NCI-H82 treated with DMSO at 0.1 percent for 48 hours (cell line): ENCODE measurements at regions not wholly inside any gene's neighbourhood (a gene's known extent, or its start where the extent isn't known, plus 50 kb on each side); places are given as distances from the start of the nearest gene placed in this dataset.
"Not testable (repeated sequence)": the region's sequence is repeated elsewhere in the genome, so short reads cannot be mapped to it uniquely, and the experiment has no call there.

Experiments used
- DNase-seq: peaks from one replicate; lab custom pipeline; 2025; ENCODE audit not compliant: unreplicated experiment; lab: John Stamatoyannopoulos, UW

GRCh38 chr10:90233805-90234204, 532.4 kb downstream of the KIF20B start:
- DNase-seq = not testable (repeated sequence)

GRCh38 chr10:90245623-90246022, 544.2 kb downstream of the KIF20B start:
- DNase-seq = no peak

GRCh38 chr10:90250784-90251183, 549.4 kb downstream of the KIF20B start:
- DNase-seq = not testable (repeated sequence)

- no peak for DNase-seq
These were observed 568.3 kb downstream of the KIF20B start for GRCh38 chr10:90269699-90270098.

GRCh38 chr10:90274721-90275468, 573.5 kb downstream of the KIF20B start:
- DNase-seq = no peak

GRCh38 chr10:90276894-90277475, 575.6 kb downstream of the KIF20B start:
- no peak for DNase-seq

GRCh38 chr10:90286406-90286805, 571.4 kb downstream of the HTR7 start:
- DNase-seq = no peak

- DNase-seq = no peak
These were observed 570.9 kb downstream of the HTR7 start for GRCh38 chr10:90286941-90287340.

- DNase-seq = no peak
These were observed 569.4 kb downstream of the HTR7 start for GRCh38 chr10:90288391-90288933.

GRCh38 chr10:90289037-90289436, 568.8 kb downstream of the HTR7 start:
- no peak for DNase-seq

GRCh38 chr10:90293616-90294015, 564.2 kb downstream of the HTR7 start:
- no peak for DNase-seq

GRCh38 chr10:90294821-90295540, 562.9 kb downstream of the HTR7 start:
- not testable (repeated sequence) for DNase-seq

GRCh38 chr10:90302031-90302430, 555.8 kb downstream of the HTR7 start:
- DNase-seq = not testable (repeated sequence)

GRCh38 chr10:90302758-90303481, 554.9 kb downstream of the HTR7 start:
- DNase-seq = no peak

GRCh38 chr10:90304533-90304932, 553.3 kb downstream of the HTR7 start:
- DNase-seq = no peak

GRCh38 chr10:90306187-90306586, 551.7 kb downstream of the HTR7 start:
- DNase-seq = no peak

GRCh38 chr10:90308223-90308622, 549.6 kb downstream of the HTR7 start:
- no peak for DNase-seq

GRCh38 chr10:90313576-90314325, 544.1 kb downstream of the HTR7 start:
- no peak for DNase-seq

- no peak for DNase-seq
These were observed 543.1 kb downstream of the HTR7 start for GRCh38 chr10:90314718-90315117.

GRCh38 chr10:90317172-90317571, 540.7 kb downstream of the HTR7 start:
- DNase-seq = no peak
